H1 (cell line): ENCODE measurements at regions not wholly inside any gene's neighbourhood (a gene's known extent, or its start where the extent isn't known, plus 50 kb on each side); places are given as distances from the start of the nearest gene placed in this dataset.

Experiments
- CTCF ChIA-PET: fragments of 300-600 bp; sonication (Branson Sonifier 250); formaldehyde crosslinking; loops from one replicate; lab custom pipeline; 2021; ENCODE audit not compliant: partially characterized antibody; lab: Charles Lee
- POLR2A ChIA-PET: fragments of 300-600 bp; sonication (Branson Sonifier 250); formaldehyde crosslinking; loops from one replicate; lab custom pipeline; 2021; ENCODE audit warnings: inconsistent platforms; ENCODE audit not compliant: partially characterized antibody; lab: Charles Lee
- DNase-seq, 2 experiments: peaks; one replicate each; pipeline versions ENCODE4 v3.0.0 to v3.0.0-alpha.2; 2010 to 2022; ENCODE audit warnings: low spot score in 2 of 2, low read depth in 1 of 2, mixed read lengths in 1 of 2
- FAIRE-seq: peaks from 2 replicates; lab custom pipeline; 2011; peaks lifted over from hg19 to GRCh38; lab: Jason Lieb, UNC
- H2AFZ ChIP-seq: 2 replicates; pipeline ENCODE4 v1.8.1; 2012; ENCODE audit warnings: low read length, inconsistent platforms
- H2AK5ac ChIP-seq: 2 replicates; pipeline ENCODE4 v1.6.1; 2013; ENCODE audit warnings: low read depth, low read length
- H2BK120ac ChIP-seq: replicated peaks from 2 replicates; pipeline ENCODE3; 2013; ENCODE audit warnings: low read depth, low read length, inconsistent platforms
- H2BK12ac ChIP-seq: 2 replicates; pipeline ENCODE4 v1.6.1; 2013; ENCODE audit warnings: low read depth, low read length
- H2BK15ac ChIP-seq: 2 replicates; pipeline ENCODE4 v1.6.1; 2013; ENCODE audit warnings: low read length
- H2BK20ac ChIP-seq: 2 replicates; pipeline ENCODE4 v1.6.1; 2013; ENCODE audit warnings: low read length
- H2BK5ac ChIP-seq: 2 replicates; pipeline ENCODE4 v1.6.1; 2013; ENCODE audit warnings: low read depth, low read length
- H3K14ac ChIP-seq: 2 replicates; pipeline ENCODE4 v1.6.1; 2013; ENCODE audit warnings: inconsistent platforms; ENCODE audit not compliant: insufficient read length
- H3K18ac ChIP-seq: 2 replicates; pipeline ENCODE4 v1.6.1; 2013; ENCODE audit warnings: low read length; ENCODE audit errors: extremely low read depth
- H3K23ac ChIP-seq: 2 replicates; pipeline ENCODE4 v1.6.1; 2013; ENCODE audit warnings: inconsistent platforms; ENCODE audit not compliant: insufficient read length
- H3K23me2 ChIP-seq: 2 replicates; pipeline ENCODE4 v1.6.1; 2013; ENCODE audit warnings: low read depth, low read length
- H3K27ac ChIP-seq: 2 replicates; pipeline ENCODE4 v1.6.1; 2011; ENCODE audit warnings: low read depth, low read length, inconsistent platforms
- H3K27me3 ChIP-seq, 4 experiments: replicated peaks in 1 of 4; 1 replicate in 1 of 4; 2 replicates in 3 of 4; pipeline versions ENCODE4 v1.6.1 to v1.8.1; 2011 to 2013; ENCODE audit warnings: low read length in 3 of 4, mild to moderate bottlenecking in 3 of 4, inconsistent platforms in 2 of 4, mixed read lengths in 2 of 4, moderate library complexity in 1 of 4; ENCODE audit not compliant: control insufficient read depth in 3 of 4, insufficient read depth in 3 of 4; ENCODE audit errors: extremely low read depth in 1 of 4
- H3K36me3 ChIP-seq, 4 experiments: 2 replicates each; pipeline versions ENCODE4 v1.6.1 to v1.8.1; 2011 to 2013; ENCODE audit warnings: mild to moderate bottlenecking in 4 of 4, low read length in 3 of 4, moderate library complexity in 2 of 4, control low read depth in 1 of 4, inconsistent platforms in 1 of 4; ENCODE audit not compliant: insufficient read depth in 4 of 4, control insufficient read depth in 2 of 4
- H3K4ac ChIP-seq: replicated peaks from 2 replicates; pipeline ENCODE3; 2013; ENCODE audit warnings: low read length, low read depth, mixed read lengths, inconsistent platforms; ENCODE audit not compliant: insufficient read length
- H3K4me1 ChIP-seq, 4 experiments: replicated peaks in 1 of 4; 1 replicate in 1 of 4; 2 replicates in 3 of 4; pipeline versions ENCODE4 v1.6.1 to v1.8.1; 2011 to 2013; ENCODE audit warnings: low read length in 3 of 4, inconsistent platforms in 2 of 4, mixed read lengths in 1 of 4; ENCODE audit not compliant: insufficient read depth in 4 of 4, control insufficient read depth in 3 of 4
- H3K4me2 ChIP-seq, 2 experiments: 2 replicates each; pipeline versions ENCODE4 v1.6.1 to v1.8.1; 2011 to 2013; ENCODE audit warnings: low read depth in 2 of 2, low read length in 2 of 2, control low read depth in 1 of 2, inconsistent platforms in 1 of 2, mild to moderate bottlenecking in 1 of 2; ENCODE audit not compliant: insufficient read depth in 1 of 2
- H3K4me3 ChIP-seq, 4 experiments: fragments of 200-600, 300-600 bp in 1 of 4; sonication (generic), shearing (Covaris generic), sonication (Bioruptor Twin) in 1 of 4; 2 replicates each; pipeline versions ENCODE4 v1.5.1 to v1.8.1; 2011 to 2016; ENCODE audit warnings: low read length in 4 of 4, low read depth in 3 of 4, control low read depth in 2 of 4, inconsistent platforms in 2 of 4, mild to moderate bottlenecking in 2 of 4, mixed read lengths in 1 of 4, moderate library complexity in 1 of 4; ENCODE audit not compliant: insufficient read depth in 2 of 4; ENCODE audit errors: extremely low read depth in 1 of 4
- H3K56ac ChIP-seq: replicated peaks from 2 replicates; pipeline ENCODE3; 2013; ENCODE audit warnings: low read depth, mild to moderate bottlenecking, mixed read lengths, low read length, inconsistent platforms; ENCODE audit not compliant: insufficient read length
- H3K79me1 ChIP-seq: 2 replicates; pipeline ENCODE4 v1.6.1; 2013; ENCODE audit warnings: low read depth, low read length, control low read depth
- H3K79me2 ChIP-seq, 2 experiments: 2 replicates each; pipeline versions ENCODE4 v1.6.1 to v1.8.1; 2012 to 2013; ENCODE audit warnings: low read length in 2 of 2, mild to moderate bottlenecking in 2 of 2, inconsistent platforms in 1 of 2; ENCODE audit not compliant: insufficient read depth in 2 of 2, control insufficient read depth in 1 of 2
- H3K9ac ChIP-seq, 4 experiments: replicated peaks in 1 of 4; 1 replicate in 1 of 4; 2 replicates in 3 of 4; pipeline versions ENCODE4 v1.6.1 to v1.8.1; 2011 to 2013; ENCODE audit warnings: low read depth in 3 of 4, low read length in 3 of 4, control low read depth in 2 of 4, mild to moderate bottlenecking in 2 of 4, moderate library complexity in 2 of 4, inconsistent platforms in 1 of 4; ENCODE audit errors: extremely low read depth in 1 of 4
- H3K9me3 ChIP-seq, 2 experiments: 2 replicates each; pipeline versions ENCODE4 v1.6.1 to v1.8.1; 2012 to 2013; ENCODE audit warnings: mild to moderate bottlenecking in 2 of 2, moderate library complexity in 2 of 2, control low read depth in 1 of 2, inconsistent platforms in 1 of 2, low read depth in 1 of 2, low read length in 1 of 2, mixed read lengths in 1 of 2; ENCODE audit not compliant: insufficient read depth in 2 of 2
- H4K20me1 ChIP-seq, 2 experiments: replicated peaks in 1 of 2; 2 replicates each; pipeline versions ENCODE3 to v1.8.1; 2011 to 2013; ENCODE audit warnings: inconsistent platforms in 2 of 2, low read length in 2 of 2, mild to moderate bottlenecking in 1 of 2; ENCODE audit not compliant: insufficient read depth in 2 of 2, control insufficient read depth in 1 of 2
- H4K5ac ChIP-seq: 2 replicates; pipeline ENCODE4 v1.6.1; 2013; ENCODE audit warnings: low read length, low read depth, mixed read lengths, inconsistent platforms; ENCODE audit not compliant: insufficient read length
- H4K8ac ChIP-seq: 2 replicates; pipeline ENCODE4 v1.8.0; 2013; ENCODE audit warnings: mild to moderate bottlenecking, moderate library complexity, low read length, inconsistent platforms; ENCODE audit not compliant: insufficient read depth; ENCODE audit errors: extremely low read depth
- H4K91ac ChIP-seq: replicated peaks from 2 replicates; pipeline ENCODE3; 2013; ENCODE audit warnings: low read length, mixed read lengths, inconsistent platforms; ENCODE audit not compliant: insufficient read length
- EP300 ChIP-seq, 2 experiments: IDR thresholded peaks; 1 replicate in 1 of 2; 2 replicates in 1 of 2; pipeline ENCODE4 v1.6.1; 2011 to 2012; ENCODE audit warnings: low read depth in 2 of 2, low read length in 2 of 2, mild to moderate bottlenecking in 2 of 2, borderline replicate concordance in 1 of 2, inconsistent platforms in 1 of 2, moderate library complexity in 1 of 2
- HDAC2 ChIP-seq, 2 experiments: fragments of 300-600 bp in 1 of 2; sonication (generic) in 1 of 2; IDR thresholded peaks; 2 replicates each; pipeline ENCODE4 v1.6.1; 2011 to 2012; ENCODE audit warnings: low read depth in 2 of 2, low read length in 2 of 2, mild to moderate bottlenecking in 2 of 2, moderate library complexity in 2 of 2, borderline replicate concordance in 1 of 2, inconsistent platforms in 1 of 2
- KDM4A ChIP-seq: IDR thresholded peaks from one replicate; pipeline ENCODE4 v1.7.1; 2012; ENCODE audit warnings: low read depth, mild to moderate bottlenecking, moderate library complexity, low read length, inconsistent platforms; ENCODE audit not compliant: severe bottlenecking
- PHF8 ChIP-seq: fragments of 200-600 bp; sonication (generic); conservative IDR thresholded peaks from 2 replicates; pipeline ENCODE4 v1.7.1; 2012; ENCODE audit warnings: low read depth, mild to moderate bottlenecking, inconsistent platforms, low read length, moderate library complexity
- POU5F1 ChIP-seq: IDR thresholded peaks from 2 replicates; pipeline ENCODE4 v1.6.1; 2011; ENCODE audit warnings: low read depth, mild to moderate bottlenecking, low read length, moderate library complexity
- YY1 ChIP-seq: IDR thresholded peaks from 2 replicates; pipeline ENCODE4 v1.6.1; 2011; ENCODE audit warnings: low read depth, mild to moderate bottlenecking, low read length
- WGBS, 2 experiments: shearing (Covaris generic) in 1 of 2; methylation state at CpG; one replicate each; pipeline versions ENCODE4 v1.1.6 to v1.1.7; 2013 to 2015; ENCODE audit warnings: low lambda C conversion rate in 2 of 2, mixed read lengths in 2 of 2, inconsistent platforms in 1 of 2, low coverage in 1 of 2, missing lambda C conversion rate in 1 of 2; ENCODE audit not compliant: insufficient replicate concordance in 2 of 2, insufficient coverage in 1 of 2, insufficient read length in 1 of 2; ENCODE audit errors: extremely low coverage in 1 of 2, missing lambda C conversion rate in 1 of 2; 5-methylcytosine and 5-hydroxymethylcytosine counted together

GRCh38 chr13:88068316-88068715 lies 397.1 kb downstream of the SLITRK5 start:
- no peak overlapping the region for H2BK15ac ChIP-seq
- H2BK12ac ChIP-seq = no peak overlapping the region
- no peak overlapping the region for H3K4me2 ChIP-seq
- no peak overlapping the region for H4K5ac ChIP-seq
- no peaks in the 10 kb centered on the region for H3K79me1 ChIP-seq
- FAIRE-seq (no peak), DNase-seq (no peak)
- no peak overlapping the region for H3K9ac ChIP-seq
- H2AK5ac ChIP-seq = no peak overlapping the region
- no peak overlapping the region for H2BK120ac ChIP-seq
- H2BK20ac ChIP-seq = no peak overlapping the region
- POLR2A ChIA-PET = no interaction called here
- CTCF ChIA-PET = interaction anchor here (0.6 to 3.0 kb wide), 26 partner anchors 11 to 1627 kb away, joined by 3 to 10 read pairs (median 3); no protein-coding TSS in a partner anchor
- no peak overlapping the region for H2BK5ac ChIP-seq
- H3K14ac ChIP-seq = no peak overlapping the region
- H4K8ac ChIP-seq = no peak overlapping the region
- no peaks in the 10 kb centered on the region for H4K20me1 ChIP-seq
- no peaks in the 10 kb centered on the region for H3K23me2 ChIP-seq
- no peak overlapping the region for H3K56ac ChIP-seq
- no peak overlapping the region for H3K23ac ChIP-seq
- 67% methylated on average over 1 of the region's 1 CpG; no CpG with 5 or more reads in 1 of the 2 experiments for WGBS, 2 experiments
- H3K36me3 ChIP-seq = no peaks in the 10 kb centered on the region
- no peaks in the 10 kb centered on the region for H3K79me2 ChIP-seq
- H3K9me3 ChIP-seq = no peaks in the 10 kb centered on the region
- no peaks in the 10 kb centered on the region for H3K27me3 ChIP-seq
- no peak overlapping the region for H4K91ac ChIP-seq
- no peak overlapping the region for H3K4me3 ChIP-seq
- H3K27ac ChIP-seq = no peak overlapping the region
- no peak overlapping the region for H3K18ac ChIP-seq
- no peak overlapping the region for H2AFZ ChIP-seq
- H3K4me1 ChIP-seq = no peaks in the 10 kb centered on the region
- no peak overlapping the region for H3K4ac ChIP-seq
- no peak for TF ChIP-seq KDM4A
- no peak for TF ChIP-seq HDAC2 (IDR thresholded peaks at IDR 0.05; ENCODE audit: borderline replicate concordance in 1 of 2, low read depth in 2 of 2, low read length in 2 of 2)
- TF ChIP-seq POU5F1 = no peak
- no peak for TF ChIP-seq PHF8
- no peak for TF ChIP-seq YY1
- no peak for TF ChIP-seq EP300 (IDR thresholded peaks at IDR 0.05; ENCODE audit: borderline replicate concordance in 1 of 2, low read depth in 2 of 2, low read length in 2 of 2)
